ENCODE measurements at regions not wholly inside any gene's neighbourhood (a gene's known extent, or its start where the extent isn't known, plus 50 kb on each side); places are given as distances from the start of the nearest gene placed in this dataset.

DNA sequence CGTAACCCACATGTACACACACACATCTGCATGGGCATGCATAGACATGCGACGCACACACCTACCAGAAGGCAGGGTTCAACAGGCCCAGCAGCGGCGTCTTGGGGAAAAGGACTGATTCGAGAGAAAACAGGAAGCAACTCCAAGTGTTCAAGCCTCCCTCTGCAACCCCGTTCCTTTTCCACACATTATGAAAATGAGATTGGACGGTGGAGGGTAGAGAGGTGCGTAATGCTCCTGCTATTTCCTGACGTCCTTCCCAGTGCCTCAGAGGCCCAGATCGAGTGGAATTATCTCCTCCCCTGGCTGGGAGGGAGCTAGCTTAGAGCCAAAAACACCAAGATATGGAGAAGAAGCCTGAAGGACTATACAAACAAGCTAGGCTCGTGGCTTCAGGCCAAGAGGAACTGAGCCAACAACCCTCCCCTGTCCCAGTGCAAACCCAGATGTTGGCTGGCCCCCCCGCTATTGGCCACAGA is 289.2 kb downstream of the MN1 start:
- TF ChIP-seq, protein P1, sequence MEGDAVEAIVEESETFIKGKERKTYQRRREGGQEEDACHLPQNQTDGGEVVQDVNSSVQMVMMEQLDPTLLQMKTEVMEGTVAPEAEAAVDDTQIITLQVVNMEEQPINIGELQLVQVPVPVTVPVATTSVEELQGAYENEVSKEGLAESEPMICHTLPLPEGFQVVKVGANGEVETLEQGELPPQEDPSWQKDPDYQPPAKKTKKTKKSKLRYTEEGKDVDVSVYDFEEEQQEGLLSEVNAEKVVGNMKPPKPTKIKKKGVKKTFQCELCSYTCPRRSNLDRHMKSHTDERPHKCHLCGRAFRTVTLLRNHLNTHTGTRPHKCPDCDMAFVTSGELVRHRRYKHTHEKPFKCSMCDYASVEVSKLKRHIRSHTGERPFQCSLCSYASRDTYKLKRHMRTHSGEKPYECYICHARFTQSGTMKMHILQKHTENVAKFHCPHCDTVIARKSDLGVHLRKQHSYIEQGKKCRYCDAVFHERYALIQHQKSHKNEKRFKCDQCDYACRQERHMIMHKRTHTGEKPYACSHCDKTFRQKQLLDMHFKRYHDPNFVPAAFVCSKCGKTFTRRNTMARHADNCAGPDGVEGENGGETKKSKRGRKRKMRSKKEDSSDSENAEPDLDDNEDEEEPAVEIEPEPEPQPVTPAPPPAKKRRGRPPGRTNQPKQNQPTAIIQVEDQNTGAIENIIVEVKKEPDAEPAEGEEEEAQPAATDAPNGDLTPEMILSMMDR (IDR thresholded peaks at IDR 0.05) = no peak
- no peak for TF ChIP-seq POLR2A (IDR thresholded peaks at IDR 0.05)
- peak; percentile 38 for TF ChIP-seq POLR2AphosphoS5 (IDR thresholded peaks at IDR 0.05)

Measured in prostate gland (tissue), 2 donors.